Lung microvascular endothelial cell (primary cell): ENCODE measurements at regions not wholly inside any gene's neighbourhood (a gene's known extent, or its start where the extent isn't known, plus 50 kb on each side); places are given as distances from the start of the nearest gene placed in this dataset.

Experiments used
- DNase-seq, 2 donors: peaks; one replicate each; pipeline versions ENCODE4 v3.0.0 to v3.0.0-alpha.2; 2010; ENCODE audit warnings: low read depth in 2 of 2

DNA sequence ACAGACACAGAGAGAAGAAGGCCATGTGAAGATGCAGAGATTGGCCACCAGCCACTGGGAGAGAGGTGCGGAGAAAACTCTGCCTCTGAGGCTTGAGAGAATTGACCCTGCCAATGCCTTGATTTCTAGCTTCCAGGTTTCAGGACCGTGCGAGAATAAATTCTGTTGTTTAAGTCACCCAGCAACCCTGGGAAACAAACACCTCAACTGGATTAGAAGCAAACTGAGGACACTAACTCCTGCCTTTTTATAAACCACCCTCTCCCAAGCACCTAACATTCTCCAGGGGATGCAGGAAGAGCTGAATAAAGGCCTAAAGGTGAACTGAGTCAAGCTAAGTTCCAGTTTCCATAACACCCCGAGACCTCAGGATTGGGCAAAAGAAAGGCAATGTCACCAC, 136.1 kb downstream of the ANKRD60 start:
- no peak for DNase-seq

GRCh38 chr20:58091810-58092209, 136.6 kb downstream of the ANKRD60 start:
- no peak for DNase-seq

GRCh38 chr20:58090161-58090560, 138.3 kb downstream of the ANKRD60 start:
- no peak for DNase-seq

DNA sequence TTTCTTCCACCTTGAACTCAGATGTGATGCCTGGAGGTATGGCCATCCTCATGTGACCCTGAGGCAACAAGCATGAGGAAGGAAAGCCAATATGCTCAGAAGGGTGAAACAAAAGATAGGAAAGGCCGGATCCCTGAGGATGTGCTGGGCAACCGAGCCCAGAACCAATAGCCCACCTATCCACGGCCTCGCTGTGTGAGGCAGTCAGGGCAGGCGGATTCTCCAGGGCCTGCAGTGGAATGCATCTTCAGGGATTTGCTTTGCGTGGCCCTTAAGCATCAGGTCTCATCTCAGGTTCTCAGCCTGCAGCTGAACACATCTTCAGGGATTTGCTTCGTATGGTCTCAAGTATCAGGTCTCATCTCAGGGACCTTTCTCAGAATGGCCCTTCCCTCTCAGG, 139.8 kb downstream of the ANKRD60 start:
- DNase-seq: no peak

GRCh38 chr20:58088105-58088504, 140.3 kb downstream of the ANKRD60 start:
- DNase-seq: no peak

- no peak for DNase-seq
Measured at GRCh38 chr20:58087562-58087858, 140.9 kb downstream of the ANKRD60 start.

DNA sequence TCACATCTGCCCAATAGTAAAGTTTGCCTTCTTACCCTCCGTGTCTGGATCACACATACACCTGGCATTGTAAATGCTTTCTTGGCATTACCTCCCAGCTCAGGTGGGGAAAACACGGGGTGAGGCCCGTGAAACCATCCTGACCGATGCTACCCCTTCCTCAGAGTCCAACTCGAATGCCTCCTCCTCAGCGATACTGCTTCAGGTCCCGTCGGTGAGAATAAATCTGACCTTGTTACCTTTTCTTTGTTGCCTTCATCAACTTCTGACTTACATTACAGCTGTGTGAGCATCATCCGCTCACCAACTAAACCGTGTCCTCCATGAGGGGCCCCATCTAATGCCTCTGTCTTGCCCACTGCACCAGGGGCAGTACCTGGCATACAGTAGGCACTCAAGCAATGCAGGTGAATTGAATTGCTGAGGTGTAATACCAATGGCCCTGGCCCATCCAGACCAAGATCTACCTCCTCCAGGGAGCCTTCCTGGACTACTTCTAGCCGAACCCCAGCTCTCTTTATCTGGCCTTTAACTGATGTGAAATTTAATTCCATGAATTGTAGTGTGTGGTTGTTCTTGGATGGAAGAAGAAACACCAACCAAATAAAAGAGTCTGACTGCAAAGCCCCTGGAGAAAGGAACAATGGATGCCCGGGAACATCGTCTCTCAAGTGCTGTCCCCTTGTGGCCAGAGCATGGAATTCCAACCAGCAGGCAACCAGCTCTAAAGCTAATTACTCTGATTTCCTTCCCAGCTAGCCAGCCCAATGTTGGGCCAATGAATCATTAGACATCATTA, 141.5 kb downstream of the ANKRD60 start:
- peak; percentile 61 to 65 for DNase-seq

GRCh38 chr20:58084966-58085365, 143.5 kb downstream of the ANKRD60 start:
- no peak for DNase-seq

DNA sequence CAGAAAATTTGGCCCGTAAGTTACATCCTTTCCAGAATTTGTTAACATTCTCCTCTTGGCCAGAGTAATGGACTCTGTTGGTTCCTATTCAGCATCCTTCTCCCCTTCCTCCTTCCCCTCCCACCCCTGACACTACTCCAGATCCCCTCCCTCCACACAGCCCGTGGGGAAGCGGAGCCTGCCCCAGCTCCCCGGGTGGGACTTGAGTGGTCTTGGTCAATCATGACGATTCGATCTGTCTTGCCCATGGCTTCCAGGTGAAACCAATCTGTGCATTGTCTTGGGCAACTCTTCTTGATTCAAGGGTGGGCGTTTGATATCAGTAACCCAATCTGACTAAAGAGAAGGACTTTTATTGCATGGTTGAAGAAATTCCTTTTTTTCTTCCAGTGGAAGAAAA, 143.9 kb downstream of the ANKRD60 start:
- DNase-seq: no peak

GRCh38 chr20:58081846-58082245, 146.6 kb downstream of the ANKRD60 start:
- peak in 1 of 2 donors; percentile 49 for DNase-seq

DNA sequence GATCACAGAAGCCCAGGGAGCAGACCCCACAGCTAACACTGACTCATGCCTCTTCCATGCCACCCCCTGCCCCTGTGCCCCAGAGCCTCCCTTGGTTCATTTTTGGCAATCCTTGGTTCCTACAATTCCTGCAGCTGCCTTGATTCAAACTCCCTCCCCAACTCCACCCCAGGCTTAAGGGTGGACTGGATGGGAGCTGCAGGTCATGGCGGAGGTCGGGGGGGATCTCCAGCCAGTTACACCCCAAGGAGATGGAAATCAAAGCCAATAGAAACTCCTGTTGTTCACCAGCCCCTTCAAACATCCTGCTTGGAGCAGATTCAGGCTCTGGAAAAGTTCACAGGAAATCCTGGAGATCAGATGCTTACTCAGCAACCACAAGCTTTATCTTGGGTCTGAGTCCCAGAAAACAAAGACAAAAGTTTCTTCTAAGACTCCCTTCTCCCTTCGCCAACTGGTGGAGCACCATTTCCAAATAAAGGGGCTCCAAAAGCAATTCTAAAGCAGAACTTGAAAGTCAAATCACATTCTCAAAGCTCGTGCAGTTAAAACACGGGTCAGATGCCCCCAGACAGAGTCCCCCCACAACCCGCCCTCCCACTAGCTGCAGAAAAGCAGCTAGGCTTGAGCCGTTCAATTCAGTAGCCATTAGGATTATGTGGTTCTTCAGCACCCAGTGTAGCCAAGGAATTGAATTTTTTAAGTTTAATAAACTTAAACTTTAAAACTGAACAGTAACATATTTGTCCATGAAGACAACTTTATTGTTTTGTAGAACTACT, 149.5 kb downstream of the ANKRD60 start:
- peak in 1 of 2 donors; percentile 79 for DNase-seq

DNA sequence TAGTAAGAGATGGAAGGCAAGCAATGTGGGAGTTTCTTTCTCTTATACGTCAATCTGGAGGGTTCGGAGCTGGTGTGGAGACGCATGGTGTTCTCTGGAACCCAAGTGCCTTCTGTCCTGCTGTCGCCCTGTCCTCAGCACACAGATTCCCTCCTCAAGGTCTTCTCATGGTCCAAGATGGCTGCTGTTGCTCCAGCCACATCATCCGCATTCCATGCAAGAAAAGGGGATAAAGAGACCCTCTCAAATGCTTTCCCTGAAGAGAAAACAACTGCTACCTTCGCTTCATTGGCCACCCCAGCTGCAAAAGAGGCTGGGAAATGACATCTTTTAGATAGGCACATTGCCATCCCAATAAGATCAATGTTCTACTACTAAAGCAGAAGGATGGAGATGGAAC, 151.2 kb downstream of the ANKRD60 start:
- no peak for DNase-seq

DNA sequence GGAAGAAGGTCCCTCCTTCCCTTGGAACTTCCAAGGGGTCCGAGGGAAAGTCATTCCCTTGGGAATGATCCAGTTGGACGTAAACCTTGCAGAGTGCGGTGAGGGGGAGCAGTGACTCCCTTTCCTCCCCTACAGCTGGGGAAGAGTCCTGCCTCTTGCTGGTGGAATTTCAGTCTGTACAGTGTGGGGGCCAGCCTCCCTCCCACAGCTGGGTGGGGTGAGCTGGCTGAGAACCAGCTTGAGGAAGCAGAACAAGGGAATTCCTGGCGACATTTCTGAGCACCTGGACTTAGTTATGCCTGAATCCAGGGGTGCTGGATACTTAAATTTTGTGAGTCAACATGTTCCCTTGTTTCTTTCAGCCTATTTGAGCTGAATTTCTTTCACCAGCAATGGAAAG, 152.0 kb downstream of the ANKRD60 start:
- DNase-seq: peak in 1 of 2 donors; percentile 10

DNA sequence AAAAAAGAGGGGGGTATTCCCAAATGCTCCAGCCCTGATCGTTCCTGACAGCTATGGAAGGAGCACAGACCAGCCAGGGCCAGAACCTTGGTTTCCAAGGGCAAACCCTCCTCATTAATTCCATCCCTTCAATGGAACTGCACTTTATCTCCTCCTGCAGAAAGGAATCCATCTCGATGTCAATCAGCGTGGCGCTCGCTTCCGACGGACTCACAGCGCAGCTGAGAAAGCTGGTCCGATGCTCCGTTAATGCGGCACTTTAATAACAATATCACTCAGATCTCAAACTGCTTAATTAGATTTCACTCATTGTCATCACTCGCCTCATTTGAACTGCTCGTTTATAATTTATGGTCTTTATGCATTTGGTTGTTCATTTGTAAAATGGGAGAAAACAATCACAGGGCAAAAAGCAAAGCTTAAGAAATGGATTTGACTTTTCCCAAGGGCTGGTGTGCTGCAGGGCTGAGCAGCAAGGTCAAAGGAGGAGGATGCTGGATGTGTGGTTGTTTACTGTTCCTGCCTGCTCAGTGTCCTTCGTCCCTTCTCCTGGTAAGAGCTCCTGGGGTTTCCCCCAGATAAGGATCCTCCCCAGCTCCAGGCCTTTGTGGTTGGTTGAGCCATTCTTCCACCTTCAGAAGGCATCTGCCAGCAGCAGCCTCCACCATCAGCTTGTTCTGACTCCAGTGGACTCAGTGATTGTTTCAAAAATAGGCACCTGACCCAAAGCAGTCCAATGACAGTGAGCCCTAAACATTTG, 152.7 kb downstream of the ANKRD60 start:
- no peak for DNase-seq

- peak; percentile 5 to 78 for DNase-seq
Measured at GRCh38 chr20:58073945-58074856, 154.3 kb downstream of the ANKRD60 start.

GRCh38 chr20:58072695-58073671, 155.5 kb downstream of the ANKRD60 start:
- DNase-seq: no peak

- DNase-seq: no peak
Measured at GRCh38 chr20:58071991-58072390, 156.5 kb downstream of the ANKRD60 start.

- no peak for DNase-seq
Measured at GRCh38 chr20:58071298-58071697, 157.2 kb downstream of the ANKRD60 start.

DNA sequence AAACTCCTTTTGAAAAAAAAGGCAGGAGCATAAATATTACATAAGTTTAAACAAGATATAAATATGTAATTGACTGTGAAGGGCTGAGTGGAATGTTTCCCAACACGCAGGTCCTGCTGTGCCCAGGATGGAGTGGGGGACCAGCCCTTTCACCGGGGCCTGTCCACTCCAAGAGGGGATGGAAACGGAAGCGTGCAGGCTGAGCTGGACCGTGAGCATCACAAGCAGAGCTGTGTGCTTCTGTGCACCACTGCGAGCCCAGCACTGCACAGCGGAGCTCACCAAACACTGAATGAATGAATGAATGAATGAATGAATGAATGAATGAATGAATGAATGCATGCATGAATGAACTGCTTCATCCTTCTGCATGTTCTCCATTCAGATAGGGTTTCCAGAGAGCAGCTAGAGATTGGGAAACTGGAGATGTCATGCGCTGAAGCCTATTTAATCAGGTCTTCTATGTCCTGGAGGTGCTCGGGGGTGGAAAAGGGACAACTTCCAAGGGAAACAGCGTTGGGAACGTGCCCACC, 157.7 kb downstream of the ANKRD60 start:
- no peak for DNase-seq
